AG10803 (cell line): ENCODE measurements at regions not wholly inside any gene's neighbourhood (a gene's known extent, or its start where the extent isn't known, plus 50 kb on each side); places are given as distances from the start of the nearest gene placed in this dataset.
"Not testable (repeated sequence)": the region's sequence is repeated elsewhere in the genome, so short reads cannot be mapped to it uniquely, and the experiment has no call there.

Experiments
- DNase-seq: peaks from one replicate; pipeline ENCODE4 v3.0.0; 2010; ENCODE audit warnings: low read depth
- H3K4me3 ChIP-seq: 2 replicates; pipeline ENCODE4 v1.5.1; 2011; ENCODE audit warnings: mild to moderate bottlenecking, low read length, control low read depth
- TF ChIP-seq, protein P1 (sequence below): conservative IDR thresholded peaks from 2 replicates; pipeline ENCODE4 v1.5.1; 2011; ENCODE audit warnings: mild to moderate bottlenecking, low read length, control low read depth, inconsistent platforms

DNA sequence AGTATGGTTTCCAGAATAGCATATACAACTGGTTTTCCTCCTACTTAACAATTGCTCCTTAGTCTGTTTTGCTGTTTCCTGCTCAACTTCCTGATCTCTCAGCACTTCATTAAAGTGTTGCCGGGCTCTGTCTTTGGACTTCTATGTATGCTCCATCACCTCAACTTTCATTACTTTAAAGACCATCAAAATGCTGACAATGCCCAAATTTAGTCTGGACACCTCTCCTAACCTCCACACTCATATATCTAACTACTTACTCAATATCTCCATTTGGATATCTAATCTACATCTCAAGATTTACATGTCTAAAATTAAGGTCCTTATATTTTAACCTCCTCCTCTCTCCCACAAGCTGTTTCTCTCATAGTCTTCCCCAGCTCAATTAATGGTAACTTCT, 54.4 kb upstream of the LGR5 start:
- TF ChIP-seq, protein P1, sequence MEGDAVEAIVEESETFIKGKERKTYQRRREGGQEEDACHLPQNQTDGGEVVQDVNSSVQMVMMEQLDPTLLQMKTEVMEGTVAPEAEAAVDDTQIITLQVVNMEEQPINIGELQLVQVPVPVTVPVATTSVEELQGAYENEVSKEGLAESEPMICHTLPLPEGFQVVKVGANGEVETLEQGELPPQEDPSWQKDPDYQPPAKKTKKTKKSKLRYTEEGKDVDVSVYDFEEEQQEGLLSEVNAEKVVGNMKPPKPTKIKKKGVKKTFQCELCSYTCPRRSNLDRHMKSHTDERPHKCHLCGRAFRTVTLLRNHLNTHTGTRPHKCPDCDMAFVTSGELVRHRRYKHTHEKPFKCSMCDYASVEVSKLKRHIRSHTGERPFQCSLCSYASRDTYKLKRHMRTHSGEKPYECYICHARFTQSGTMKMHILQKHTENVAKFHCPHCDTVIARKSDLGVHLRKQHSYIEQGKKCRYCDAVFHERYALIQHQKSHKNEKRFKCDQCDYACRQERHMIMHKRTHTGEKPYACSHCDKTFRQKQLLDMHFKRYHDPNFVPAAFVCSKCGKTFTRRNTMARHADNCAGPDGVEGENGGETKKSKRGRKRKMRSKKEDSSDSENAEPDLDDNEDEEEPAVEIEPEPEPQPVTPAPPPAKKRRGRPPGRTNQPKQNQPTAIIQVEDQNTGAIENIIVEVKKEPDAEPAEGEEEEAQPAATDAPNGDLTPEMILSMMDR = no peak
- DNase-seq = no peak
- H3K4me3 ChIP-seq = no peak overlapping the region

DNA sequence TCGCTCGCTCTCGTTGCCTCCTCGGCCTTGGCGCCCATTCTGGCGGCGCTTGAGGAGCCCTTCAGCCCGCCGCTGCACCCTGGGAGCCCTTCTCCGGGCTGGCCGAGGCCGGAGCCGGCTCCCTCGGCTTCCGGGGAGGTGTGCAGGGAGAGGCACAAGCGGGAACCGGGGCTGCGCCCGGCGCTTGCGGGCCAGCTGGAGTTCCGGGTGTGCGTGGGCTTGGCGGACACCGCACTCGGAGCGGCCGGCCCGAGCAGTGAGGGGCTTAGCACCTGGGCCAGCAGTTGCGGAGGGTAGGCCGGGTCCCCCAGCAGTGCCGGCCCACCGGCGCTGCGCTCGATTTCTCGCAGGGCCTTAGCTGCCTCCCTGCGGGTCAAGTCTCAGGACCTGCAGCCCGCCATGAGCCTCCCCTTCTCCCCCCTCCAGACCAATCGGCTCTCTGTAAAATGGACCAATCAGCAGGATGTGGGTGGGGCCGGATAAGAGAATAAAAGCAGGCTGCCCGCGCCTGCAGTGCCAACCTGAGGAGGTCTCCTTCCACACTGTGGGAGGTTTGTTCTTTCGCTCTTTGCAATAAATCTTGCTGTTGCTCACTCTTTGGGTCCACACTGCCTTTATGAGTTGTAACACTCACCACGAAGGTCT, 62.8 kb upstream of the LGR5 start:
- not testable (repeated sequence) for DNase-seq, H3K4me3 ChIP-seq

DNA sequence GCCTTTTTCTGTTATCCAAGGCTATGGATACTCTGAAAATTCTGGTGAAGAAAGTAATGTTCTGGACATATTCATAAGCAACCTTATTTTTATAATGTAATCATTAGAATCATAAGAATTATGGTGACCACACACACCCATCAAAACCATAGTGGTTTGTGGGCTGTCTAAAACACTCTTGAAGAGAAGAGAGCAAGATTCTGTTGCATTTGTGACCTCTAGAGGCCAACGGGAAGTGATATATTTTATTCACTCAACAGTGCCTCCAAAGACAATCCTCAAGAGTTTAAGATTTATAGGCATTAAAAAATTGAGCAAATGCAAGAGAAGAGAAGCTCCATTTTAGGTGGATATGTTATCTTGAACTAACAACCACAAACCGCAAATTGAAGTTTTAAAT, 68.5 kb upstream of the LGR5 start:
- H3K4me3 ChIP-seq = no peak overlapping the region
- TF ChIP-seq, protein P1 = no peak
- no peak for DNase-seq

DNA sequence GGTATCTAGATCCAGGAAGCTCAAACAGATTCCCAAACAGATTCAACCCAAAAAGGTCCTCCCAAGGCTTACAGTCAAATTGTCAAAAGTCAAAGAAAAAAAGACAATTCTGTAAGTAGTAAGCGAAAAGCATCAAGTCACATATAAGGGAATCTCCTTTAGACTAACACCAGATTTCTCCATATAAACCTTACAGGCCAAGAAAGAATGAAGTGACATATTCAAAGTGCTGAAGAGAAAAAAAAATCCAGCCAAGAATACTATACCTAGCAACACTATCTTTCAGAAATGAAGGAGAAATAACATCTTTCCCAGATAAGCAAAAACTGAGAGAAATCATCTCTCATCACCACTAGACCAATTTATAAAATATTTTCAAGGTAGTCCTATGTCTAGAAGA, 79.6 kb upstream of the LGR5 start:
- TF ChIP-seq, protein P1 = no peak
- DNase-seq = no peak
- H3K4me3 ChIP-seq = no peak overlapping the region

DNA sequence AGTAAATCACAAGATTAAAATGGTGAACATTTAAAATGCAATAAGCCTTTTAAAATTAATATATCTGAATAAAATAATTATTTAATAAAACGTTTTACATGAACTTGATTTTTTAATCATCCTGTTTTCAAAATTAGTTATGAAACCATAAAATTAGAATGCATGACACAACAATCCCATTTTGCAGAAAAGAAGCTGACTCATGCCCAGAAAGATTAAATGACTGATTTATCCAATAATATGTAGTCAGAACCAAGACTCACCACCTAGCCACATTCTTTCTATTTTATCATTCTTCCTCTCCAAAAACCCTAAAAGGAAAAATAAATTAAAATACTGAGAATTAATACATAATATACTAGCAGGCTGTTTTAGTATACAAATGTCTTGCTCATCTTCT, 83.0 kb upstream of the LGR5 start:
- no peak for DNase-seq
- no peak overlapping the region for H3K4me3 ChIP-seq
- TF ChIP-seq, protein P1 = no peak

DNA sequence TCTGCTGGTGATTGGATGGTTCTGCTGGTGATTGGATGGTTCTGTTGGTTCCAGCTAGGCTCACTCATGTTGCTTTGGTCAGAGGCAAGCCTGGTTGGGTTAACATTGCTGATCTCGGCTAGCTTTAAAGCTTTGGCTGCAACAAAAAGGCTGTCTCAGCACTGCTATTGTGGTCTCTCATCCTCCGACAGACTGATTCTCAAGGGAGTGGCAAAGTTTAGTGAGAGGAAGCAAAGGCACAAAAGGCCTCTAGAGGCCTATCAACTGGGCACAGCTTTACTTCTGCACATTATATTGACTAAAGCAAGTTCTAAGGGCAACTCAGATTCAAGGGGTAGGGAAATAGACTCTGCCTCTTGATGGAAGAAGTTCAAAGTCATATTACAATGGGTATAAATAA, 84.7 kb upstream of the LGR5 start:
- TF ChIP-seq, protein P1 = no peak
- H3K4me3 ChIP-seq = no peak overlapping the region
- DNase-seq = no peak

DNA sequence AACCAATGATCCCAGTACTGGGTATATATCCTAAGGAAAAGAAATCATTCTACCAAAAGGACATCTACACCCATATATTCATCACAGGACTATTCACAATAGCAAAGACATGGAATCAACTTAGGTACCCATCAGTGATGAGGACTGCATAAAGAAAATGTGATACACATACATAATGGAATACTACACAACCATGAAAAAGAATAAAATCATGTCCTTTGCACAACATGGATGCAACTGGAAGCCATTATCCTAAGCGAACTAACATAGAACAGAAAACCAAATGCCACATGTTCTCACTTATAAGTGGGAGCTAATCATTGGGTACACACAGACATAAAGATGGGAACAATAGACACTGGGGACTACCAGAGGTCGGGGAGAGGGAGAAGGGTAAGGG, 86.0 kb upstream of the LGR5 start:
- DNase-seq = no peak
- H3K4me3 ChIP-seq = no peak overlapping the region
- TF ChIP-seq, protein P1 = no peak

DNA sequence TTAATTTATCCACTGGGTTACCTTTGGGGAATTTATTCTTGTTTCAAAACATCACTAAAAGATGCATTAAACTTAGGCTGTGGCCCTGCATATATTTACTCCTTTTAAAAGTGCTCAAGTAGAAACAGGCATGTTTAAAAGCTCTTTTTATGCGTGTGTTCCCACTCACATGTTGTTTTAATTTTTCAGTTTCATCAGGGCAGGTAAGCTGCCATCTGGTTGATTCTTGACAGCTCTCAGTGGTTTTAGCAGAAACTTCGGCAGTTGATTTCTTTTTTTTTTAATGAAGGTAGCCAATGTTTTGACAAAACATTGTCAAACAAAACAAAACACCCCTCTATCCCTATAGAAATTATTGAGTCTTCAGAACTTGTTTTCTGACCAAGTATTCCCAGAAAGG, 89.6 kb upstream of the LGR5 start:
- no peak for DNase-seq
- TF ChIP-seq, protein P1 = no peak
- H3K4me3 ChIP-seq = no peak overlapping the region
